ENCODE measurements at regions not wholly inside any gene's neighbourhood (a gene's known extent, or its start where the extent isn't known, plus 50 kb on each side); places are given as distances from the start of the nearest gene placed in this dataset.

DNA sequence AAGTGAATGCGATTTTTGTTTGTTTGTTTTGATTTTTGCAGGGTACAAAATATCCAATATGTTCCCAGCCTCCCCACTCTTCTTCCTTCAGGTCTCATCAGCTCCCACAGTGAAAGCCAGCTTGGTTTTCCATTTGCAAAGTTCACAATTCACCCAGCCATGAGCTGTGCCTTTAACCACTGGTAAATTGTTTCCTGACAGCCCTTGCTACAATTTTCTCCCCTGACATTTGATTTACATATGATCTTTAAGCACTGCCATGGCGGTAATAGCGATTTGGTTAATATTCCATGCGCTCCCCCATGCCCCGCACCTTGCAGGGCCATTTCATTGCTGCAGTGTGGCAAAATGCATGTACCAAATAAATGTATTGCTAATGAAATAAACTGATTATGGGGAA lies 385.9 kb downstream of the MIAT start:
- no peak for DNase-seq
- TF ChIP-seq EZH2phosphoT487 (IDR thresholded peaks at IDR 0.05; ENCODE audit: low read length) (no peak), EZH2 (optimal IDR thresholded peaks at IDR 0.05; ENCODE audit: low read depth, low read length) (no peak)
- TF ChIP-seq, protein P1, sequence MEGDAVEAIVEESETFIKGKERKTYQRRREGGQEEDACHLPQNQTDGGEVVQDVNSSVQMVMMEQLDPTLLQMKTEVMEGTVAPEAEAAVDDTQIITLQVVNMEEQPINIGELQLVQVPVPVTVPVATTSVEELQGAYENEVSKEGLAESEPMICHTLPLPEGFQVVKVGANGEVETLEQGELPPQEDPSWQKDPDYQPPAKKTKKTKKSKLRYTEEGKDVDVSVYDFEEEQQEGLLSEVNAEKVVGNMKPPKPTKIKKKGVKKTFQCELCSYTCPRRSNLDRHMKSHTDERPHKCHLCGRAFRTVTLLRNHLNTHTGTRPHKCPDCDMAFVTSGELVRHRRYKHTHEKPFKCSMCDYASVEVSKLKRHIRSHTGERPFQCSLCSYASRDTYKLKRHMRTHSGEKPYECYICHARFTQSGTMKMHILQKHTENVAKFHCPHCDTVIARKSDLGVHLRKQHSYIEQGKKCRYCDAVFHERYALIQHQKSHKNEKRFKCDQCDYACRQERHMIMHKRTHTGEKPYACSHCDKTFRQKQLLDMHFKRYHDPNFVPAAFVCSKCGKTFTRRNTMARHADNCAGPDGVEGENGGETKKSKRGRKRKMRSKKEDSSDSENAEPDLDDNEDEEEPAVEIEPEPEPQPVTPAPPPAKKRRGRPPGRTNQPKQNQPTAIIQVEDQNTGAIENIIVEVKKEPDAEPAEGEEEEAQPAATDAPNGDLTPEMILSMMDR (IDR thresholded peaks at IDR 0.05; ENCODE audit: low read length): no peak
- Histone ChIP-seq H3K27ac (ENCODE audit: low read length) (no peak overlapping the region), H3K36me3 (replicated peaks; ENCODE audit: insufficient read depth, low read length) (no peaks in the 10 kb centered on the region), H3K9ac (ENCODE audit: low read length) (no peak overlapping the region), H3K9me2 (replicated peaks; ENCODE audit: insufficient read depth, low read length) (no peaks in the 10 kb centered on the region), H3F3A (ENCODE audit: insufficient read depth, low read length) (no peaks in the 10 kb centered on the region), H4K20me1 (ENCODE audit: insufficient read depth, low read length) (no peaks in the 10 kb centered on the region), H3K27me3 (replicated peaks; ENCODE audit: insufficient read depth, low read length) (peaks cover 63% of the 10 kb centered on the region), H3K4me2 (ENCODE audit: low read depth, low read length) (no peak overlapping the region), H3K79me2 (ENCODE audit: low read length) (no peaks in the 10 kb centered on the region), H3K4me1 (ENCODE audit: low read length) (no peaks in the 10 kb centered on the region), H2AFZ (ENCODE audit: low read length) (no peak overlapping the region), H3K9me3 (replicated peaks; ENCODE audit: insufficient read depth, low read length) (no peaks in the 10 kb centered on the region), H3K4me3 (ENCODE audit: low read length) (no peak overlapping the region)

DNA sequence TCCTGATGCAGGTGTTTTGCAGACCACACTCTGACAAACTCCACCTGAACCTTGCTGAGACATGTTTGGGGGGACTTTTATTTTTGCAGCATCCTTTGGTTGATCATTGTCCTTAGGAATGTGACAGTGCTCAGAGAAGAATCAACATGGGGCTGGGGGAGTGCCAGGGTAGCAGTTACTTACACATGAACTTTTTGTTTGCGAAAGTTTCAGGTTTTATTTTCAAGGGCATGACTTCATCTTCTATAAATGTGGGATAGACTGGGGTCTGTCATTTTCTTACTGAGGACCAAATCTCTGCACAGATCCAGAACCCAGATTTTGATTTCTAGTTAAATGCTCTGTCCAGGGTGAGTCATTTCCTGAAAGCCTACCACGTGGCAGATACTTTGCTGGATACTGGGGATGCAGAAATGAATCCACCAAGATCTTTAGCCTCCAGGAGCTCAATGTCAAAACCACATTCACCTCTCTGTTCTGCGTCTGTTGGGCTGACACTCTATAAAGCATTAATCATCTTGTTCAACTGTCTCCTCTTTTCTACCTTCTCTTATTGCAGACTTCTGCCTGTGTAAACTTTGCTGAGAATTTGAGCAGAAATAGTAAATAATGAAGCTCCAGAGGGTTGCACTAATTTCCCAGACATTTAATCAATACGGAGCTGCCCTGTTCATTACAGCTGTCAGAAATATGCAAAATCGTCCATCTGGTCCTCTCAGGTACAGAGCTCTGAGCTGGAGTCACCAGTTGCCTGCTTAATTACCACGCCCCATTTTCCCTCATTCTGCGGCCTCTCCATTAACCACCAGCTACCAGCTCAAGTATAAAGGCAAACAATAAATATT lies 387.9 kb downstream of the MIAT start:
- H3K36me3 ChIP-seq (replicated peaks; ENCODE audit: insufficient read depth, low read length): no peaks in the 10 kb centered on the region
- H3F3A ChIP-seq (ENCODE audit: insufficient read depth, low read length): no peaks in the 10 kb centered on the region
- no peaks in the 10 kb centered on the region for H3K9me3 ChIP-seq (replicated peaks; ENCODE audit: insufficient read depth, low read length)
- TF ChIP-seq EZH2 (optimal IDR thresholded peaks at IDR 0.05; ENCODE audit: low read depth, low read length): no peak
- TF ChIP-seq, protein P1 (IDR thresholded peaks at IDR 0.05; ENCODE audit: low read length): no peak
- no peak for TF ChIP-seq EZH2phosphoT487 (IDR thresholded peaks at IDR 0.05; ENCODE audit: low read length)
- H3K4me2 ChIP-seq (ENCODE audit: low read depth, low read length): no peak overlapping the region
- DNase-seq: no peak
- no peaks in the 10 kb centered on the region for H3K79me2 ChIP-seq (ENCODE audit: low read length)
- peaks cover 56% of the 10 kb centered on the region for H3K27me3 ChIP-seq (replicated peaks; ENCODE audit: insufficient read depth, low read length)
- H4K20me1 ChIP-seq (ENCODE audit: insufficient read depth, low read length): no peaks in the 10 kb centered on the region
- no peaks in the 10 kb centered on the region for H3K4me1 ChIP-seq (ENCODE audit: low read length)
- H3K4me3 ChIP-seq (ENCODE audit: low read length): no peak overlapping the region
- no peak overlapping the region for H3K27ac ChIP-seq (ENCODE audit: low read length)
- no peak overlapping the region for H3K9ac ChIP-seq (ENCODE audit: low read length)
- H2AFZ ChIP-seq (ENCODE audit: low read length): no peak overlapping the region
- H3K9me2 ChIP-seq (replicated peaks; ENCODE audit: insufficient read depth, low read length): no peaks in the 10 kb centered on the region

DNA sequence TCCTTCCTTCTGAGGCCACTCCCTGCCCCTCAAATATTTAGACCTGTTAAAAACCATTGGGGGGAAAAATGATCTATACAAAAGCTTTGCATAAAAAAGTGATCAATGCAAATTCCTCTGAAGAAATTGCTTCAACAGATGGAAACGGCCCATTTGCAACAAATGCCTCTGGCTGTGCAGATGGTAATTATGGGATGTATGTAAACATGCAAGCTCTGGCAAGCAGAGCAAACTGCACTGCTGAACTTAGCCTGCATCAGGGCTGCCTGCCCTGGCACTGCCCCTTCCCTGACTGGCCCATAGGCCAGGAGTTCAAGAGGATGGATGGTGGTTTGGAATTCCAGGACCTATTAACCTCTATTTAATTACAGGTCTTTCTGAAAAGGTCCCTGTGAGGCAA lies 388.7 kb downstream of the MIAT start:
- no peak overlapping the region for H2AFZ ChIP-seq (ENCODE audit: low read length)

More for the DNA sequence above, 388.7 kb downstream of the MIAT start:
- H3K9me3 ChIP-seq (replicated peaks; ENCODE audit: insufficient read depth, low read length): no peaks in the 10 kb centered on the region
- TF ChIP-seq EZH2phosphoT487 (IDR thresholded peaks at IDR 0.05; ENCODE audit: low read length): no peak
- TF ChIP-seq, protein P1 (IDR thresholded peaks at IDR 0.05; ENCODE audit: low read length): no peak
- TF ChIP-seq EZH2 (optimal IDR thresholded peaks at IDR 0.05; ENCODE audit: low read depth, low read length): no peak
- no peak overlapping the region for H3K9ac ChIP-seq (ENCODE audit: low read length)
- H4K20me1 ChIP-seq (ENCODE audit: insufficient read depth, low read length): no peaks in the 10 kb centered on the region
- no peaks in the 10 kb centered on the region for H3K79me2 ChIP-seq (ENCODE audit: low read length)
- H3K27me3 ChIP-seq (replicated peaks; ENCODE audit: insufficient read depth, low read length): peaks cover 58% of the 10 kb centered on the region
- no peak overlapping the region for H3K4me3 ChIP-seq (ENCODE audit: low read length)
- DNase-seq: no peak
- no peaks in the 10 kb centered on the region for H3F3A ChIP-seq (ENCODE audit: insufficient read depth, low read length)
- H3K4me2 ChIP-seq (ENCODE audit: low read depth, low read length): no peak overlapping the region
- H3K9me2 ChIP-seq (replicated peaks; ENCODE audit: insufficient read depth, low read length): no peaks in the 10 kb centered on the region
- no peaks in the 10 kb centered on the region for H3K36me3 ChIP-seq (replicated peaks; ENCODE audit: insufficient read depth, low read length)
- no peaks in the 10 kb centered on the region for H3K4me1 ChIP-seq (ENCODE audit: low read length)
- no peak overlapping the region for H3K27ac ChIP-seq (ENCODE audit: low read length)

Data from MM.1S (cell line).